ENCODE measurements at regions not wholly inside any gene's neighbourhood (a gene's known extent, or its start where the extent isn't known, plus 50 kb on each side); places are given as distances from the start of the nearest gene placed in this dataset.

- H3K4me1 ChIP-seq, result no peaks in the 10 kb centered on the region
- H3K27ac ChIP-seq, result no peak overlapping the region
- H3K27me3 ChIP-seq, result no peaks in the 10 kb centered on the region
- ATAC-seq (no peak), DNase-seq (no peak)
- TF ChIP-seq, protein P1, sequence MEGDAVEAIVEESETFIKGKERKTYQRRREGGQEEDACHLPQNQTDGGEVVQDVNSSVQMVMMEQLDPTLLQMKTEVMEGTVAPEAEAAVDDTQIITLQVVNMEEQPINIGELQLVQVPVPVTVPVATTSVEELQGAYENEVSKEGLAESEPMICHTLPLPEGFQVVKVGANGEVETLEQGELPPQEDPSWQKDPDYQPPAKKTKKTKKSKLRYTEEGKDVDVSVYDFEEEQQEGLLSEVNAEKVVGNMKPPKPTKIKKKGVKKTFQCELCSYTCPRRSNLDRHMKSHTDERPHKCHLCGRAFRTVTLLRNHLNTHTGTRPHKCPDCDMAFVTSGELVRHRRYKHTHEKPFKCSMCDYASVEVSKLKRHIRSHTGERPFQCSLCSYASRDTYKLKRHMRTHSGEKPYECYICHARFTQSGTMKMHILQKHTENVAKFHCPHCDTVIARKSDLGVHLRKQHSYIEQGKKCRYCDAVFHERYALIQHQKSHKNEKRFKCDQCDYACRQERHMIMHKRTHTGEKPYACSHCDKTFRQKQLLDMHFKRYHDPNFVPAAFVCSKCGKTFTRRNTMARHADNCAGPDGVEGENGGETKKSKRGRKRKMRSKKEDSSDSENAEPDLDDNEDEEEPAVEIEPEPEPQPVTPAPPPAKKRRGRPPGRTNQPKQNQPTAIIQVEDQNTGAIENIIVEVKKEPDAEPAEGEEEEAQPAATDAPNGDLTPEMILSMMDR (IDR thresholded peaks at IDR 0.05), result no peak
- no peaks in the 10 kb centered on the region for H3K36me3 ChIP-seq
- no peak overlapping the region for H3K4me3 ChIP-seq
- no peaks in the 10 kb centered on the region for H3K9me3 ChIP-seq
- intact Hi-C loops (cut with DNase I), result no loop called here
Observed at GRCh38 chr17:33940769-33941370, 314.2 kb upstream of the CCL2 start.

- H3K27ac ChIP-seq, result no peak overlapping the region
- H3K27me3 ChIP-seq, result no peaks in the 10 kb centered on the region
- H3K9me3 ChIP-seq, result no peaks in the 10 kb centered on the region
- H3K4me1 ChIP-seq, result no peaks in the 10 kb centered on the region
- no peak for DNase-seq
- no peak for ATAC-seq
- TF ChIP-seq, protein P1 (IDR thresholded peaks at IDR 0.05), result no peak
- intact Hi-C loops (cut with DNase I), result no loop called here
- no peaks in the 10 kb centered on the region for H3K36me3 ChIP-seq
- no peak overlapping the region for H3K4me3 ChIP-seq
Observed at GRCh38 chr17:33941744-33942143, 313.3 kb upstream of the CCL2 start.

- no peak for ATAC-seq
- intact Hi-C loops (cut with DNase I), result no loop called here
- Histone ChIP-seq H3K4me1 (no peaks in the 10 kb centered on the region), H3K4me3 (no peak overlapping the region), H3K36me3 (no peaks in the 10 kb centered on the region), H3K27me3 (peaks cover 4% of the 10 kb centered on the region), H3K27ac (no peak overlapping the region), H3K9me3 (no peaks in the 10 kb centered on the region)
- DNase-seq, result no peak
- TF ChIP-seq, protein P1 (IDR thresholded peaks at IDR 0.05), result no peak
Observed at GRCh38 chr17:33942414-33942813, 312.7 kb upstream of the CCL2 start.

DNA sequence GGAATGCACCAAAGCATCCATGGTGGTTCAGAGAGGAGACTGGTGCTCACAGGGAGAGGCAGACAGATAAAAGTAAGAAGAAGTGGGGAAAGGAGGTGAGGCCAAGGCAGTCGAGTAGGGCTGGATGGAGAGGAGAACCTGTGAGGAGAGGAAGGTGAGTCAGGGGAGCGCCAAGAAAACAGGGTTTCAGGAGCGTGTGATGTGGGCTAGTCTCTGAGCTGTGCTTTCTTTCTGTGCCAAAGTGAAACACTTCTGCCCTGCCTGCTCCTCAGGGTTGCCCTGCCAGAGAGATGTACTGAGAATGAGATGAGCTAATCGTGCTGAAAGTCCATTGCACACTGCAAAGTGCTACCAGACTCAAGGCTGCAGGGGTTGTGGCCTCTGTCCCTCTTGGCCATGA is 310.7 kb upstream of the CCL2 start:
- DNase-seq (no peak), ATAC-seq (no peak)
- Histone ChIP-seq H3K4me1 (no peaks in the 10 kb centered on the region), H3K36me3 (no peaks in the 10 kb centered on the region), H3K27me3 (peaks cover 4% of the 10 kb centered on the region), H3K9me3 (no peaks in the 10 kb centered on the region), H3K4me3 (no peak overlapping the region), H3K27ac (no peak overlapping the region)
- intact Hi-C loops (cut with DNase I), result no loop called here
- TF ChIP-seq, protein P1 (IDR thresholded peaks at IDR 0.05), result no peak

GRCh38 chr17:33944826-33945225 is 310.3 kb upstream of the CCL2 start:
- intact Hi-C loops (cut with DNase I), result no loop called here
- Histone ChIP-seq H3K27ac (no peak overlapping the region), H3K27me3 (peaks cover 4% of the 10 kb centered on the region), H3K36me3 (no peaks in the 10 kb centered on the region), H3K9me3 (no peaks in the 10 kb centered on the region), H3K4me3 (no peak overlapping the region), H3K4me1 (no peaks in the 10 kb centered on the region)
- DNase-seq (no peak), ATAC-seq (no peak)
- TF ChIP-seq, protein P1 (IDR thresholded peaks at IDR 0.05), result no peak

Data from upper lobe of right lung (tissue), 1 donor.